Neuronal stem cell (in vitro differentiated cells): ENCODE measurements at regions not wholly inside any gene's neighbourhood (a gene's known extent, or its start where the extent isn't known, plus 50 kb on each side); places are given as distances from the start of the nearest gene placed in this dataset.

Source experiments
- DNase-seq: peaks from one replicate; pipeline ENCODE4 v3.0.0-alpha.2; 2013; ENCODE audit warnings: low spot score
- H2AFZ ChIP-seq: one replicate; pipeline ENCODE4 v1.6.1; 2013; ENCODE audit warnings: mild to moderate bottlenecking, low read length, inconsistent platforms
- H2AK5ac ChIP-seq: 2 replicates; pipeline ENCODE4 v1.6.1; 2013; ENCODE audit warnings: low read depth, mild to moderate bottlenecking, inconsistent platforms, low read length, moderate library complexity, mixed read lengths
- H2BK120ac ChIP-seq: 2 replicates; pipeline ENCODE4 v1.6.1; 2013; ENCODE audit warnings: low read depth, mild to moderate bottlenecking, inconsistent platforms, low read length, moderate library complexity, mixed read lengths
- H2BK12ac ChIP-seq: one replicate; pipeline ENCODE4 v1.6.1; 2013; ENCODE audit warnings: low read length, inconsistent platforms
- H2BK15ac ChIP-seq: 2 replicates; pipeline ENCODE4 v1.6.1; 2013; ENCODE audit warnings: mild to moderate bottlenecking, low read length, inconsistent platforms, mixed read lengths
- H2BK5ac ChIP-seq: one replicate; pipeline ENCODE4 v1.6.1; 2013; ENCODE audit warnings: inconsistent platforms, mild to moderate bottlenecking, low read length, moderate library complexity
- H3K14ac ChIP-seq: one replicate; pipeline ENCODE4 v1.6.1; 2013; ENCODE audit warnings: low read length, inconsistent platforms
- H3K18ac ChIP-seq: 2 replicates; pipeline ENCODE4 v1.6.1; 2013; ENCODE audit warnings: low read length, inconsistent platforms
- H3K23ac ChIP-seq: 2 replicates; pipeline ENCODE4 v1.6.1; 2013; ENCODE audit warnings: low read depth, mild to moderate bottlenecking, mixed read lengths, low read length, inconsistent platforms; ENCODE audit not compliant: poor library complexity
- H3K27ac ChIP-seq: replicated peaks from 3 replicates; pipeline ENCODE4 v1.5.1; 2013; ENCODE audit warnings: low read length, inconsistent platforms
- H3K27me3 ChIP-seq, 3 experiments: 2 replicates each; pipeline ENCODE4 v1.6.1; 2013; ENCODE audit warnings: low read length in 3 of 3, mild to moderate bottlenecking in 2 of 3, inconsistent platforms in 1 of 3, low read depth in 1 of 3, mixed read lengths in 1 of 3, moderate library complexity in 1 of 3; ENCODE audit not compliant: control insufficient read depth in 3 of 3, insufficient read depth in 3 of 3
- H3K36me3 ChIP-seq, 2 donors: replicated peaks in 1 of 2; 2 replicates each; pipeline ENCODE4 v1.6.1; 2013; ENCODE audit warnings: low read length in 2 of 2; ENCODE audit not compliant: control insufficient read depth in 2 of 2, insufficient read depth in 2 of 2
- H3K4ac ChIP-seq: 2 replicates; pipeline ENCODE4 v1.6.1; 2013; ENCODE audit warnings: inconsistent platforms, mild to moderate bottlenecking, low read length, moderate library complexity
- H3K4me1 ChIP-seq, 2 donors: 1 replicate in 1 of 2; 2 replicates in 1 of 2; pipeline ENCODE4 v1.6.1; 2013; ENCODE audit warnings: low read length in 2 of 2, low read depth in 1 of 2; ENCODE audit not compliant: control insufficient read depth in 2 of 2, insufficient read depth in 1 of 2
- H3K4me2 ChIP-seq: one replicate; pipeline ENCODE4 v1.6.1; 2013; ENCODE audit warnings: mild to moderate bottlenecking, low read length, inconsistent platforms; ENCODE audit not compliant: insufficient read depth, poor library complexity, severe bottlenecking
- H3K4me3 ChIP-seq, 2 donors: 2 replicates each; pipeline ENCODE4 v1.5.1; 2013; ENCODE audit warnings: low read length in 2 of 2, mild to moderate bottlenecking in 2 of 2, inconsistent platforms in 1 of 2, moderate library complexity in 1 of 2
- H3K79me1 ChIP-seq: one replicate; pipeline ENCODE4 v1.6.1; 2013; ENCODE audit warnings: low read depth, mild to moderate bottlenecking, inconsistent platforms, low read length, moderate library complexity
- H3K9ac ChIP-seq: one replicate; pipeline ENCODE4 v1.6.1; 2013; ENCODE audit warnings: mild to moderate bottlenecking, low read depth, low read length, inconsistent platforms; ENCODE audit not compliant: poor library complexity
- H3K9me3 ChIP-seq, 2 donors: replicated peaks in 1 of 2; 2 replicates each; pipeline versions ENCODE3 to v1.6.1; 2013; ENCODE audit warnings: low read length in 2 of 2, mild to moderate bottlenecking in 2 of 2, inconsistent platforms in 1 of 2, low read depth in 1 of 2, mixed read lengths in 1 of 2, moderate library complexity in 1 of 2; ENCODE audit not compliant: control insufficient read depth in 2 of 2, insufficient read depth in 1 of 2
- H4K8ac ChIP-seq: one replicate; pipeline ENCODE4 v1.6.1; 2013; ENCODE audit warnings: low read depth, mild to moderate bottlenecking, inconsistent platforms, low read length, moderate library complexity
- H4K91ac ChIP-seq: one replicate; pipeline ENCODE4 v1.6.1; 2013; ENCODE audit warnings: low read length, low read depth, mild to moderate bottlenecking, inconsistent platforms; ENCODE audit not compliant: poor library complexity
- WGBS, 2 donors: extraction: QIAGEN DNeasy Blood & Tissue Kit; methylation state at CpG; one replicate each; pipeline ENCODE4 v1.1.7; 2013; ENCODE audit warnings: missing lambda C conversion rate in 2 of 2, mixed read lengths in 1 of 2; ENCODE audit not compliant: insufficient read length in 2 of 2, insufficient replicate concordance in 1 of 2; ENCODE audit errors: extremely low coverage in 2 of 2; 5-methylcytosine and 5-hydroxymethylcytosine counted together

- Histone ChIP-seq H3K36me3 (no peaks in the 10 kb centered on the region), H3K79me1 (no peaks in the 10 kb centered on the region), H2BK5ac (no peak overlapping the region), H3K14ac (no peak overlapping the region), H2BK15ac (no peak overlapping the region), H3K4ac (no peak overlapping the region), H3K9me3 (no peaks in the 10 kb centered on the region), H3K23ac (no peak overlapping the region), H3K9ac (no peak overlapping the region), H3K4me1 (peaks cover 0 to 2% of the 10 kb centered on the region in 2 donors), H3K27me3 (no peaks in the 10 kb centered on the region), H3K18ac (no peak overlapping the region), H4K91ac (no peak overlapping the region), H3K4me2 (no peak overlapping the region), H3K27ac (no peak overlapping the region), H4K8ac (no peak overlapping the region), H2BK120ac (no peak overlapping the region), H3K4me3 (no peak overlapping the region), H2BK12ac (no peak overlapping the region), H2AFZ (no peak overlapping the region), H2AK5ac (no peak overlapping the region)
- DNase-seq: no peak
- WGBS, 2 donors: no CpG with 5 or more reads among the region's 2 CpGs
These were observed 845.9 kb downstream of the MAT2B start for GRCh38 chr5:164351245-164351834.

- no peak overlapping the region for H3K27ac ChIP-seq
- H3K18ac ChIP-seq: no peak overlapping the region
- H2AK5ac ChIP-seq: no peak overlapping the region
- no peaks in the 10 kb centered on the region for H3K9me3 ChIP-seq
- no peak overlapping the region for H4K8ac ChIP-seq
- H3K9ac ChIP-seq: no peak overlapping the region
- H3K4me3 ChIP-seq: no peak overlapping the region
- H3K4ac ChIP-seq: no peak overlapping the region
- H2BK12ac ChIP-seq: no peak overlapping the region
- DNase-seq: no peak
- H3K27me3 ChIP-seq: no peaks in the 10 kb centered on the region
- H3K36me3 ChIP-seq: no peaks in the 10 kb centered on the region
- H3K4me2 ChIP-seq: no peak overlapping the region
- no peak overlapping the region for H2BK5ac ChIP-seq
- no peak overlapping the region for H3K14ac ChIP-seq
- no peak overlapping the region for H2AFZ ChIP-seq
- no peak overlapping the region for H4K91ac ChIP-seq
- no peak overlapping the region for H3K23ac ChIP-seq
- H2BK120ac ChIP-seq: no peak overlapping the region
- no peaks in the 10 kb centered on the region for H3K79me1 ChIP-seq
- H2BK15ac ChIP-seq: no peak overlapping the region
- no CpG with 5 or more reads among the region's 2 CpGs for WGBS, 2 donors
- peaks cover 0 to 2% of the 10 kb centered on the region in 2 donors for H3K4me1 ChIP-seq
These were observed 847.3 kb downstream of the MAT2B start for GRCh38 chr5:164352695-164353094.

- Histone ChIP-seq H3K4me3 (no peak overlapping the region), H3K27ac (no peak overlapping the region), H3K4me1 (peaks cover 0 to 2% of the 10 kb centered on the region in 2 donors)
These were observed 847.7 kb downstream of the MAT2B start for GRCh38 chr5:164353155-164353554.

GRCh38 chr5:164354139-164354751 is 848.8 kb downstream of the MAT2B start:
- Histone ChIP-seq H2BK12ac (no peak overlapping the region), H3K79me1 (no peaks in the 10 kb centered on the region), H3K27ac (no peak overlapping the region), H3K23ac (no peak overlapping the region), H3K4ac (no peak overlapping the region), H2AK5ac (no peak overlapping the region), H4K8ac (no peak overlapping the region), H2AFZ (no peak overlapping the region), H3K4me3 (no peak overlapping the region), H3K18ac (no peak overlapping the region), H3K14ac (no peak overlapping the region), H3K27me3 (no peaks in the 10 kb centered on the region), H3K9ac (no peak overlapping the region), H2BK15ac (no peak overlapping the region), H3K4me2 (no peak overlapping the region), H2BK120ac (no peak overlapping the region), H3K9me3 (no peaks in the 10 kb centered on the region), H4K91ac (no peak overlapping the region), H3K36me3 (no peaks in the 10 kb centered on the region), H3K4me1 (peaks cover 0 to 2% of the 10 kb centered on the region in 2 donors), H2BK5ac (no peak overlapping the region)
- no CpG with 5 or more reads among the region's 7 CpGs for WGBS, 2 donors
- DNase-seq: no peak

More at GRCh38 chr5:164353155-164353554, 847.7 kb downstream of the MAT2B start:
- no peak overlapping the region for H2BK15ac ChIP-seq
- no CpG with 5 or more reads among the region's 1 CpG for WGBS, 2 donors
- H3K79me1 ChIP-seq: no peaks in the 10 kb centered on the region
- H3K4me2 ChIP-seq: no peak overlapping the region
- H4K8ac ChIP-seq: no peak overlapping the region
- H3K27me3 ChIP-seq: no peaks in the 10 kb centered on the region
- DNase-seq: no peak
- H3K9ac ChIP-seq: no peak overlapping the region
- no peak overlapping the region for H3K18ac ChIP-seq
- no peak overlapping the region for H3K14ac ChIP-seq
- no peaks in the 10 kb centered on the region for H3K36me3 ChIP-seq
- no peak overlapping the region for H3K4ac ChIP-seq
- H2BK5ac ChIP-seq: no peak overlapping the region
- no peak overlapping the region for H2BK12ac ChIP-seq
- no peak overlapping the region for H2AK5ac ChIP-seq
- H4K91ac ChIP-seq: no peak overlapping the region
- no peak overlapping the region for H3K23ac ChIP-seq
- H2AFZ ChIP-seq: no peak overlapping the region
- no peak overlapping the region for H2BK120ac ChIP-seq
- no peaks in the 10 kb centered on the region for H3K9me3 ChIP-seq
